22Rv1 (cell line): ENCODE measurements at regions not wholly inside any gene's neighbourhood (a gene's known extent, or its start where the extent isn't known, plus 50 kb on each side); places are given as distances from the start of the nearest gene placed in this dataset.

Experiments used
- H3K27ac ChIP-seq: fragments of 450-650 bp; 2 replicates; pipeline ENCODE4 v1.5.1; 2017
- ZFX ChIP-seq: fragments of 450-650 bp; IDR thresholded peaks from 2 replicates; pipeline ENCODE4 v1.6.1; 2017; ENCODE audit warnings: antibody characterized with exemption, borderline replicate concordance
- TF ChIP-seq, protein P1 (sequence below): fragments of 450-650 bp; IDR thresholded peaks from 2 replicates; pipeline ENCODE4 v1.5.1; 2017; ENCODE audit warnings: mild to moderate bottlenecking

DNA sequence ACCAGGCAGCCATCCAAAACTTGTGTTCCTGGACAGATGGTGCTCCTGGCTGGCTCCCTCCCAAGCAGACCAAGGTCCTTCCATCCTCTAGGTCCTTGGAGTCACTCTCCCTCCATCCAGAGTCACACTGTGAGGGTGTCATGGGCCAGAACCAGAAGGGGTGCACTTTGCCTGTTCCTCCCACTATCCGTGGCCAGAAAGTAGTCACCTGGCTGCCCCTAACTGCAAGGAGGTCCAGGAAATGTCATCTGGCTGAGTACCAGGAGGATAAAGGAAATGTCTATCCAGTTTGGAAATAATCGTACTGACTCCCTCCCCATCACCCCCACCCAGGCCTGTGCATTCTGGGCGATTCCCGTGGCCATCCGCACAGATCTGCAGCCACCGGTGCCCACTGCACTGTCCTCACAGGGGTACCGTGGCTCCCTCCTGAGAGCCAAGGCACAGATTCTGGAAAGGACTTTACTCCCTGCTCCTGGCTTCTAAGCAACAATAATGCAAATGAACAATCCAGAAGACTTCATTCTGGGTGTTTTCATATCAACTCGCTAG, 253.2 kb downstream of the NPHP4 start:
- H3K27ac ChIP-seq = no peak overlapping the region
- TF ChIP-seq ZFX = no peak
- TF ChIP-seq, protein P1, sequence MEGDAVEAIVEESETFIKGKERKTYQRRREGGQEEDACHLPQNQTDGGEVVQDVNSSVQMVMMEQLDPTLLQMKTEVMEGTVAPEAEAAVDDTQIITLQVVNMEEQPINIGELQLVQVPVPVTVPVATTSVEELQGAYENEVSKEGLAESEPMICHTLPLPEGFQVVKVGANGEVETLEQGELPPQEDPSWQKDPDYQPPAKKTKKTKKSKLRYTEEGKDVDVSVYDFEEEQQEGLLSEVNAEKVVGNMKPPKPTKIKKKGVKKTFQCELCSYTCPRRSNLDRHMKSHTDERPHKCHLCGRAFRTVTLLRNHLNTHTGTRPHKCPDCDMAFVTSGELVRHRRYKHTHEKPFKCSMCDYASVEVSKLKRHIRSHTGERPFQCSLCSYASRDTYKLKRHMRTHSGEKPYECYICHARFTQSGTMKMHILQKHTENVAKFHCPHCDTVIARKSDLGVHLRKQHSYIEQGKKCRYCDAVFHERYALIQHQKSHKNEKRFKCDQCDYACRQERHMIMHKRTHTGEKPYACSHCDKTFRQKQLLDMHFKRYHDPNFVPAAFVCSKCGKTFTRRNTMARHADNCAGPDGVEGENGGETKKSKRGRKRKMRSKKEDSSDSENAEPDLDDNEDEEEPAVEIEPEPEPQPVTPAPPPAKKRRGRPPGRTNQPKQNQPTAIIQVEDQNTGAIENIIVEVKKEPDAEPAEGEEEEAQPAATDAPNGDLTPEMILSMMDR = no peak

DNA sequence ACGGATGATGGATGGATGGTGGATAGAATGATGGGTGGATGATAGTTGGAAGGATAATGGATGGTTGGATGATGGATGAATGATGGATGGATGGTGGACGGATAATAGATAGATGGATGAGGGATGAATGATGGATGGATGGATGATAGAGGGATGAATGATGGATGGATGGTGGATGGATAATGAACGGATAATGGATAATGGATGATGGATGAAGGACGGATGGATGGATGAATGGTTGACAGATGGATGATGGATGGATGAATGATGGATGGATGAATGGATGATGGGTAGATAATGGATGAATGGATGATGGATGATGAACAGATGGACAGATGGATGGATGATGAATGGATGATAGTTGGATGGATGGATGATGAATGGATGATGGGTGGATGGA, 255.1 kb downstream of the NPHP4 start:
- no peak for TF ChIP-seq ZFX
- TF ChIP-seq, protein P1 = no peak

DNA sequence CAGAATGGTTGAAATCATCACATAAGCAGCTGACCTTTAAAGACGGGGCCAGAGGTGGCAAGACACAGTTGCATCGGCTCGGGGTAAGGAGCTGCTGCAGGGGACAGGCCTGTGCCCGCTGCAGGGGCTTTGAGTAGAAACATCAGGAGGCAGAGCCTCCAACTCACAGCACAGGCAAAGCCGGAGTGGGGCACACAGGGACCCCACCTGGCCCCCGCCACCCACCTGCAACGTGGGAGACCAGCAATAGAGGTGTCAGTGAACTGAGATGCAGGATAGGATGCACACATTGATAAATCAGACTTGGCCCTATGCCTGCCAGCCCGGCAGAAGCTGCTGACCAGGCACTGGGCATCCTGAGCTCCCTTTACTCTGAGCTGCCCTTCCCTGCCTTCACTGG, 257.2 kb downstream of the NPHP4 start:
- TF ChIP-seq, protein P1 = no peak
- TF ChIP-seq ZFX = no peak
- no peak overlapping the region for H3K27ac ChIP-seq

More for the DNA sequence above, 255.1 kb downstream of the NPHP4 start:
- no peak overlapping the region for H3K27ac ChIP-seq

DNA sequence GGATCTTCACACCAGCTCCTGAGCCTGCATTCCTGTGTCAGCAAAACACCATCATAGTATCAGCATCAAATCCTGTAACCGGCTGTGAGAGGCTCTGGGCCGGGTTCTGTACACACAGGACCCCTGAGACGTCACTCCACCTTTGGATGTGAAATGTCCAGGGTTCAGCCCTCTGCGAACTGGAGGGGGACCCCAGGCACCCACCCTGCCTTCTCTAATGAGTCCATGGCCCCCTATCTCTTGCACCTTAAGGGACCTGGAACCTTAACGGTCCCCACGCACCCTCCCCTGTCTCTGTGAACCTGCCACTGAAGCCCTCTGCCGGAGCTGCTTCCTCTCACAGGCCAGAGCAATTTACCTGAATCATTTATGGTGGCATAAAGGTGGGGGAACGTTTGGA, 257.8 kb downstream of the NPHP4 start:
- TF ChIP-seq ZFX = no peak
- H3K27ac ChIP-seq = no peak overlapping the region

DNA sequence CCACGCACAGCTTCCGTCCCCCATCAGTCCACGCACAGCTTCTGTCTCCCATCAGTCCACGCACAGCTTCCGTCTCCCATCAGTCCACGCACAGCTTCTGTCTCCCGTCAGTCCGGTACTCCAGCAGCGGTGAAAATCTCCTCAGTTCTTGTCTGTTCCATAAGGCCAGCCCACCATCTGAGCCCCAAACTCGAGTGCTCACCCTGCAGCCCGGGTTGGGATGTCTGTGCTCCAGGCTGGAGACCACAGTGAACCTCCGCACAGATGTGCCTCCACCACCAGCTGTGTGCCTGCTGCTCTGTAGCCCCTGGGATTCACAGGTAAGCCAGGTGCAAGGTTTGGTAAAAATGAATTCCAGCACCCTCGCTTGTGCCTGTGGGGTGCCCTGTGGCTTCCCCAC, 258.6 kb downstream of the NPHP4 start:
- no peak overlapping the region for H3K27ac ChIP-seq
- TF ChIP-seq, protein P1 = no peak
- TF ChIP-seq ZFX = no peak

DNA sequence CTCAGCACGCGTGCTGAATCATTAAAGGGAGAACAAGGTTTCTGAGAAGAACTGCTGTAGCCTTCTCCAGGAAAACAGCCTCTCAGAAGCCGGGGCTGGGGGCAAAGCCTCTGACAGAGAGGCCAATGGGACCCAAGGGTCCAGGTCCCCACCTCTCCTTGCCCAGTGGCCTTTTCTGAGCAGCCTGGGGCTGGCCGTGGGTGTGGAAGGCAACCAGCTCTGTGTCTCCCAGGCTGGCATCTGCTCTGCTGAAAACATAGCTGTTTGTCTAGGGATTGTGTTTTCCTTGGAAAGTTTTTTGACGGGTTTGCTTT, 261.2 kb downstream of the NPHP4 start:
- no peak for TF ChIP-seq ZFX
- TF ChIP-seq, protein P1 = no peak
- H3K27ac ChIP-seq = no peak overlapping the region

DNA sequence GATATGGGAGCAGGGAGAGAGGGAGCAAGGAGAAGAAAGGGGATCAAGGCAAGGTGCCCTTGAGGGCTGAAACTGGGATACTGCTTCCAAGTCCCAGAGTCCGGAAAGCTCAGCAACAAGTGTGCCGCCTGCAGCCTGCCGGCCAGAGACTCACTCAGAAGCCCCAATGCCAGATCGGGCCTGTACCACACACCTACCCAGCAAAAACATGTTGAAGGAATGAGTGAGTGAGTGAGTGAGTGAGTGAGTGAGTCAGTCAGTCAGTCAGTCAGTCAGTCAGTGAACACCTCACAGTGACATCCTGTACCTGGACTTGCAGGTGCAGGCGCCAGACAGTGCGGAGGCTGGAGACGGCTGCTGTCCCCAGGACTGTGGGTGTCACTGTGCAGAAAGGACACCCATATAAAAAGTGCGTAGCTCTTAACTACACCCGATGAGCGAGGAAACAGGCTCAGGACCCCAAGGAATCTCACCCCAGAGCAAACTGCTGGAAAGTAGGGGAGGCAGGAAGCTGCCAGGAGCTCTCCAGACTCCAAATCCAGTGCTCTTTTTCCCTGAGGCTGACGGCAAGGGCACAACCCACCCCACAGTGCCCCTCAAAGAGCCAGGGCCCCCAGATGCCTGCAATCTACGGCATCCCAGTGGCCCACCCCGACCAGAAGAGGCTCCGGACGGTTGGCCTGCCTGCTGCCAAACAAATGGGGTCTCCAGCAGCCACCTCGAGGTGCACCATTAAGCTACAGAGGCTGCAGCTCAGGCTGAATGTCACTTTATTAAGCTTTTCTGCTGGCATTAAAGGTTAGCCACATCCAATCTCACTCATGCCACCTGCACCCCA, 261.7 kb downstream of the NPHP4 start:
- H3K27ac ChIP-seq = no peak overlapping the region
- no peak for TF ChIP-seq ZFX
- TF ChIP-seq, protein P1 = no peak

DNA sequence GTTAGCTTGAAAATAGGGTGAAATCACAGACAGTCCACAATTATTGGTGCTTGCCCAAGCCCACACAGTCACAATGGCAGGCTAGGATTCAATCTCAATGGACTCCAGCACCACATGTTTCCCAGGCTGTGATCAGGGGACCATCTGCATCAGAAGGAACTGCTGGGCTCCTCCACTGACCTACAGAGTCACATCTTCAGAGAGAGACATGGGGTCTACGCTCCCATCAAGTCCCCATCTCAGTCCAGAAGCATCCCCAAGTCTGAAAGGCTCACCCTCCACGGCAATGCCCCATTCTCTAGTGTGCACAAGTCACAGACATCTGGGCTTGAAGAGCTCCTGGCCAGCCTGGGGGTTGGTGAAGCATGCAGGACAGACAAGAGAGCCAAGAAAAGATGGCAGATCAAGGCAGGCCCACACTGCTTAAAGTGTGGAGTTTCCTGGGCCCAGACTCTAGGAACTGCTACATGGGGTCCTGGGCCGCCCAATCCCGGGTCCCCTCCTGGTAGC, 262.5 kb downstream of the NPHP4 start:
- H3K27ac ChIP-seq = no peak overlapping the region
- TF ChIP-seq, protein P1 = no peak
- no peak for TF ChIP-seq ZFX
